Kidney capillary endothelial cell (primary cell): ENCODE measurements at regions not wholly inside any gene's neighbourhood (a gene's known extent, or its start where the extent isn't known, plus 50 kb on each side); places are given as distances from the start of the nearest gene placed in this dataset.
"Not testable (repeated sequence)": the region's sequence is repeated elsewhere in the genome, so short reads cannot be mapped to it uniquely, and the experiment has no call there.

ENCODE experiments used
- DNase-seq: peaks from one replicate; pipeline ENCODE4 v3.0.0-alpha.2; 2018; ENCODE audit warnings: low spot score

DNA sequence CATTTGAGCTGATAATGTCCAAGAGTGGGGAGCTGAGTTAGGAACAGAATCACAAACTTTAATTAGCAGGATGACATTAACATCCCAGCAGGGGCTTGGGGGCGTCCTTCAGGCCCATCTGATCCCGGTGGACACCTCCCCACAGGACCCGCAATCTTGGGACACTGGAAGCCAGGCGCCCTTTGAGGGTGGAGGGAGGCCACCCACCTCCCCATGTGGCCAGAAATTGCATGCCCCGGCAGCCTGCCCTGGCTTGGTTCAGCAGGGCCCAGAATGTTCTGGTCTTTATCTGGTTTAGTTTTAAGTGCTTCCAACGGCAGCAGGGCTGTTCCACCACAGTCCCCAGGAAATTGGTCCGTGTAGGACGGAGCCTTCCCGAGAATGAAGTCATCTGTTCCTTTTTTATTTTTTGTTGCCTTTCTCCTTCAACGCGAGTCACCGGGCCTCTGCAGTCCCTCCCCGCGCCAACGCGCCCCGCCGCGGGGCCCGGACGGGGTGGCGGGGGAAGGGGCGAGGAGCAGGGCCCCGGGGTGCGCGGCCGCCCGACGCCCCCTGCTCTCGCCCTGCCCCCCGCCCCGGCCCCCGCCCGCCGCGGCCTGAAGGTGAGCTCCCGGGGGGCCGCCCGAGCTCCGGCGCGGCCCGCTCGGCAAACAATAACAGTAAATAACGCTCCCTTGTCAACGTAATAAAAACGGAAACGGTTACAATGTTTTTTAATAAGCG lies 207.9 kb downstream of the C9orf50 start:
- peak; percentile 76 for DNase-seq

DNA sequence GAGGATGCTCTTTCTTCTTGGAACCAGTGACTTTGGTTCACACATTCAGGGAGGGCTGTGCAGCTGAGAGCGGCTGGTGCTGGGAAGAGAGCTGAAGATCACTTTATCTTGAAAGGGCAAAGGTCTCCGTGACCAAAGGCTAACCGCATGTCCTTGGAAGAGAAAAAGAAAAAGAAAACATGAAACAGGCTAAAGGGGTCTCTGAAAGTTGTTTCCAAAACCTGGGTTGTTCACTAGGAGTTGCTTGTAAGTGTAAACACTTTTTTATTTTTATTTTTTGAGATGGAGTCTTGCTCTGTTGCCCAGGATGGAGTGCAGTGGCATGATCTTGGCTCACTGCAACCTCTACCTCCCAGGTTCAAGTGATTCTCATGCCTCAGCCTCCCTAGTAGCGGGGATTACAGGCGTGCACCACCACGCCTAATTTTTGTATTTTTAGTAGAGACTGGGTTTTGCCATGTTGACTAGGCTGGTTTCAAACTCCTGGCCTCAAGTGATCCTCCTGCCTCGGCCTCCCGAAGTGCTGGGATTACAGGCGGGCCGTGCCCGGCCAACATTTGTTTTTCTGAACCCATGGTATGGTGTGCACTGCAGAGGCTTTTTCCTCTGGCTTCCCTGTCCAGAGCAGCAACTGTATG lies 208.6 kb downstream of the C9orf50 start:
- DNase-seq, result not testable (repeated sequence)

DNA sequence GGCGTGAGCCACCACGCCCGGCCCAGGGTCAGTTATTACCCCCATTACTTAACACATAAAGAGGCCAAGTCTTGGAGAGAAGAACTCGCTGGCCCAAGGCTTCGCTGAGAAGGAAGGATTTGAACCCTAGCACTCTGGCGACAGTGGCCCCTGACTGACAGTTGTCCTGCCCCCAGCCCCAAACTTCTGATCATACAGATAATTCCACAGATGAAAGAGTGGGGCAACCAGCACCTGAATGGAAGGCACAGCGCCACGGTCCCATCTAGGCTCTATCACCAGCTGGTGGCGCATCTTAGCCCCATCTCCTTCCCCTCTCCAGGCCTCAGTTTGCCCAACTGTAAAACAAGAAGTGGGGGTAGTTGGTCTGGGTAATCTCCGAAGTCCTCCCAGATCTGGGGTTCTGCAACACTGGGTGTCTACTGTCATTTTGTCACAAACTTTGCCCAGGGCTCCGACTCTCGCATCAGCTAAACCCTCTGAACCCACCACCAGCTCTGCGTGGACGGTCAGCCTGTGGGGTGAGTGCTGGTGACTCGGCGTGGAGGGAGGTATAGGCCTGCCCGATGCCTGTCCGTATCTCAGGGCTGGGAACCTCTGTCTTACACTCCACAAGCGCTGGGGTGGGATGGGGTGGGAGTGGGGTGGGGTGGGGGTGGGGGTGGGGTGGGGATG lies 209.3 kb downstream of the C9orf50 start:
- DNase-seq, result no peak

DNA sequence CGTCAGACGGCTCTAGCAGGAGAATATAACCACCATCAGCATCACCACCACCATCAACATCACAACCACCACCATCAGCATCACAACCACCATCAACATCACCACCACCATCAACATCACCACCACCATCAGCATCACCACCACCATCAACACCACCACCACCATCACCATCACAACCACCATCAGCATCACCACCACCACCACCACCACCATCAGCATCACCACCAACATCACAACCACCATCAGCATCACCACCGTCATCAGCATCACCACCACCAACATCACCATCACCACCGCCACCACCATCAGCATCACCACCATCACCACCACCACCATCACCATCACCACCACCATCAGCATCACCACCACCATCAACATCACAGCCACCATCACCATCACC lies 210.7 kb downstream of the C9orf50 start:
- no peak for DNase-seq

DNA sequence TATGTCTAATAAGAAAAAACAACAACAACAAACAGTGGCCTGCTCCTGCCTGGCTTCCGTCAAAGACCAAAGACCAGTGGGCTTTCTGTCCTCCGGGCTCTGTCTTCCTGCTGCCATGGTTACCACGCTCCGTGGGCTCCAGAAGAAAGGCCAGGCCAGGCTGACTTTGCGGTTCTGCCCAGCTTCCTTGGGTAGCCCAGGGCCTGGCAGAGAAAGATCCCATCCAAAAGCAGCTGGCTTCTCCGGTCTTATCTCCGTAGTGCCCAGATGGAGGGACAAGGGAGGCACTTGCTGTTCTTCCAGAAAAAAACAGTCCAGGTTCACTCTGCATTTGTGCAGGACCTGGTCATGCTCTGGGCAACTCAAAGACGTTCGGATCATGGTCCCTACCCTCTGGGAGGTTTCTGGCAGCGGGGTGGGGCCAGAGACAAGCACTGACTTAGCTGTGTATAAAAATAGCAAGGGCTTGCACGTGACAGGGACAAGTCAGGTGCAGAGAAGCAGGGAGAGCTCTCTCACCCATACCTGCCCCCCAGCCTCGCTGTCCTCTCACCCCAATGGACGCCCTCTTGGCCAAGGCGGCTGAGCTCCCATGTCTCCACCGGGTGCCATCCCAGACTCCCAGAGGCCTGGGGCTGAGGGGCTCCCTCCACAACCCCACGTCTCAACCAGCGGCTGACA lies 212.2 kb downstream of the C9orf50 start:
- no peak for DNase-seq

DNA sequence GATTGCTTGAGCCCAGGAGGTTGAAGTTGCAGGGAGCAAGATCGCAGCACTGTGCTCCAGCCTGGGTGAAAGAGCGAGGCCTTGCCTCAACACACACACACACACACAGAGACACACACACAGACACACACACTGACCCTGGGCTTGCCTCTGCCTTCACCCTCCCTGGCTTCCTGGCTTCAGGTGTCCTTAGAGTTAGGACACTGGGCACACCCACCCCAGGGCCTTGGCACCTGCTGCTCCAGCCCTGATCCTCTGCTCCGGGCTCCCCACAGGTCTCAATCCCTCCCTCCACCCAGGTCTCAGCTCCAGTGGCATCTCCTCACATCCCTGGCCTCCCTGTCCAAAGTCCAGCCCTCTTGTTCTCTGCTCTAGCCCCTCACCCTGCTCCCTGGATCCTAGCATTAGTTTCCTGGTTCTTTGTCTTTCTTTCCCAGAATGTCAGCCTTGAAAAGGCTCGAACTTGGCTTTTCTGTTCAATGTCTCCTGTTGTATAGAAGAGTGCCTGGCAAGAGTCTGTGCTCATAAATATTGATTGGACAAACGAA lies 212.9 kb downstream of the C9orf50 start:
- no peak for DNase-seq

DNA sequence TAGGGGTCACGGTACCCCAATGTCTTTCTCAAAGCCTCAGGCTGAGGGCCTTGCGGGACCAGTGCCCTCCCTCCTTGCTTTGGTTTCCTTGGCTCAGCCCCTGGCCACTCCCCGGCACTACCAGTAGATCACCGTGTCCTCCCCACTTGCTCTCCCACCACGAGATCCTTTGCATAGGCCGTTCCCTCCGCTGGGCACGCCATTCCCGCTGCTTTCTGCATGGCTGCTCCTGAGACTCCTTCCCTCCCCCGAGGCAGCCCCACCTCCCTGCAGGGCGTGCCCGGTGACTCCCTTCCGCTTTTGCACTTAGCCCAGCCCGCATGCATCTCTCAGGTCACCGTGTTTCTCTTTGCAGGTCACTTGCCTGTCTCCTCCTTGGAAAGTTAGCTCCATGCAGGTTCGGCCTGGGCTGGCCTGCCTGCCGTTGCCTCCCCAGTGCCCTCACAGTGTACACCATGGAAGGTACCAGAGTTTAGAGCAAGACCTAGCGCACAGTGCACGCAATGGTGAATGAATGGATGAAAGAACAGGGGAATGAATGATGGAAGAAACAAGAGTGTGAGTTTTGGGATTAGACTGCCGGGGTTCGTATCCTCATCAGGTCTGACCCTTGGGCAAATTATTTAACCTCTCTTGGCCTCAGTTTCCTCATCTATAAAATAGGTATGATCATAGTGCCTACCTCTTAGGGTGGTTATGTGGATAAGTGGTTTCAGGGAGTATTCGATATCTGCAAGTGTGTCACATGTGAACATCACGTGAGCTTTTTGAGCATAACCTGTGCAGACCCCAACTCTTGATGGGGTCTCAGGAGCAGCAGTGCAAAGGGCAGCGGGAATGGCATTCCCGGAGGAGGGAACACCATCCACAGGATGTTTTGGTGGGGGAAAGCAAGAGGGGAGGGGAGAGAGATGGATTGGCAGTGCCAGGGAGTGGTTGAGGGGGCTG lies 214.3 kb downstream of the C9orf50 start:
- no peak for DNase-seq

DNA sequence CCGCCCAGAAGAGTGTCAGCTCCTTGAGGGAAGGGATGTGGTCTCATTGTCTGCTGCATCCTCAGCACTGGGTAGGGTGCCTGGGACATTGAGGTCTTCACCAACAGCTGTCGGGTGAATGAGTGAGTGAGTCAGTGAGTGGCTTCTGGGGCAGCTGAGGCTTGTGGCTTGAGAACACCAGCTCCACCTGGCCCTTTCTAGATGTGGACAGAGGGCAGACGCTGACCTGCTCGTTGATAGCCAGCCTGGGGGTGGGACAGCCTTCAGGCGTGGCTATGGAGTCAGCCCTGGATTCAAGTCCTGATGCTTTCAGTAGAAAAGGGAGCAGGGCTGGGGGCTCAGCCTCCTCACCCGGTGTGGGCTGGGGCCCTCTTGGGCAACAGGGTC lies 215.1 kb downstream of the C9orf50 start:
- DNase-seq, result no peak

DNA sequence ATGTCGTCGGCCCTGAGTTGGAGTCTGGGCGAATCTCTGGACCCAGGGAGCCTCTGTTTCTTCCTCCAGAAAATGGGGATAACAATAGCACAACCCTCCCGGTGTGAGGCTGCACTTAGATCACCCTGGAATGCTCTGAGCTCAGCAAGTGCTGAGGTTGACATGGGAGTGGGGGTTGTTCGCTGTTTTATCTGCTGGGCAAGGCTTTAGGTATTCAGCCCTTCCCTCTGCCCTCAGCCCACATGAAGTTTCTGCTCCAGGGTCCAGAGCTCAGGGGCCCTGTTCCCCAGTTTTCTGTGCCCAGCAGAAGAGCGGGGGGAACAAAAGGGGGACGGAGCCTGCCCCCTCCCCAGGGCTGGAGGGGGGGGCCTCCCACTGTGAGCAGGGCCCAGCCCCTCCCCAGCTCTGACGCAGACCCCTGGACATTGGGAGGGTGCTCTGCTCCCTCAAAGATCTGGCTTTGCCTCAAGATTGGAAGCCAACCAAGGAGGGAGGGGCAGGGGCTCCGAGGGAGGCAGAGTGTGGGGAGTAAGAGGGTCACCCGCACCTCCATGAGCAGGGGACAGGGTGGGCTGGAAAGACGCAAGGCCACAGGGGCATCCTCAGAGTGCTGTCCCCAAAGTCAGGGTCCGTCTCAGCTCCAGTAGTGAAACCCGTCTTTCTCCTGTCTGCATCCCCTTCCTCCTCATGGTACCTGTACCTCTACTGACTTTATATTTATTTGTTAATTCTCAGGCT lies 215.6 kb downstream of the C9orf50 start:
- DNase-seq, result no peak

DNA sequence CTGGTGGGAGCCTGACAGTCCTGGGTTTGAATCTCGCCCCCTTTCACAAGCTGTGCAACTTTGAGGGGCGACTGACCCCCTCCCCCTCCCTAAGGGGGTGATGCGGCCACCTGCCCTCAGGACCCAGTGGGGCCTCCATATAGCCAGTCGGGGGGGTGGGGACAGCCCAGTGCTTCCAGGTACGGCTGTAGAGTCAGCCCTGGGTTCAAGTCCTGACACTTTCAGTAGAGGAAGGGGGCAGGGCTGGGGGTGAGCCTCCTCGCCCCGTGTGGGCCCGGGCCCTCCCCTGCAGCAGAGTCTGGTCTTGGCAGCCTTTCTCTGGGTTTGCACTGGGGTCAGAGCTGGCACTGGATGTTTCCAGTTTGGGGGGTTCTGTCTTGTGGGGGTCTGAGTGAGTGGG lies 216.3 kb downstream of the C9orf50 start:
- no peak for DNase-seq

DNA sequence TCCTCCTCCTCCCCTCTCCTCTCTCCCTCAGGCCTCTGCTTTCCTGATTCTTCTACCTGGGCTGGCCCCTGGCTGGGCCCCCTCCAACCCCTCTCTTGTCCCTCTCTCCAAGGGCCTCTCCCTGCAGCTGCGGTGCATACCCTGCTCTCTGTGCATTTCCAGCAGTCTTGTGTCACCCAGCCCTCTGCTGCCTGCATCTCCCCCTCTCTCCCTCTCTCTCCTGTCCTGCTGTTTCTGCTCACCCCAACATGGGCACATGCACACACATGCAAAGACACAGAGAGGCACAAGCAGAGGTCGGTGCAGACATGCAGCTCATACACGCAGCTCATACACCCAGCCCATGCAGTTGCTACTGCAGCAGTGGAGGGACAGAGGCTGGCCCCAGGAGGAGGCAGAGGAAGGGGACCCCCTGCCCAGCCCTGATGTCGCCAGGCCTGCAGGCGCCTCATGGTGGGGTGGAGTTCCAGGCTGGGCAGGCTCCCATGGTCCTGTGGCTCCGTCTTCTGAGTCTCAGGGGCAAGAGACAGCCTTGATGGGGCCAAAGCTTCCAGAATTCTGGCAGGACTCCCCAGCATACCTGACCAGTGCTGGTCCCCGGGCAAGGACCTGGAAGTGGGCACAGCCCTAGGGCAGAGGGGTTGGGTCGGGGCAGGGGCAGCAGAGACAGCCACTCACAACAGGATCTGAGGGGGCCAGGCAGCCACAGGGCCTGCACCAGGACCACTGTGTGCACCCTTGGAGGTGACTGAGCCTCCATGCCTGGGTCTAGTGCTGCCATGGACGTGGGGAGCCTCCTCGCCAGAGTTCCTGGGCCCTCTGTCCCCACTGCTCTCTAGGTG lies 216.9 kb downstream of the C9orf50 start:
- no peak for DNase-seq

DNA sequence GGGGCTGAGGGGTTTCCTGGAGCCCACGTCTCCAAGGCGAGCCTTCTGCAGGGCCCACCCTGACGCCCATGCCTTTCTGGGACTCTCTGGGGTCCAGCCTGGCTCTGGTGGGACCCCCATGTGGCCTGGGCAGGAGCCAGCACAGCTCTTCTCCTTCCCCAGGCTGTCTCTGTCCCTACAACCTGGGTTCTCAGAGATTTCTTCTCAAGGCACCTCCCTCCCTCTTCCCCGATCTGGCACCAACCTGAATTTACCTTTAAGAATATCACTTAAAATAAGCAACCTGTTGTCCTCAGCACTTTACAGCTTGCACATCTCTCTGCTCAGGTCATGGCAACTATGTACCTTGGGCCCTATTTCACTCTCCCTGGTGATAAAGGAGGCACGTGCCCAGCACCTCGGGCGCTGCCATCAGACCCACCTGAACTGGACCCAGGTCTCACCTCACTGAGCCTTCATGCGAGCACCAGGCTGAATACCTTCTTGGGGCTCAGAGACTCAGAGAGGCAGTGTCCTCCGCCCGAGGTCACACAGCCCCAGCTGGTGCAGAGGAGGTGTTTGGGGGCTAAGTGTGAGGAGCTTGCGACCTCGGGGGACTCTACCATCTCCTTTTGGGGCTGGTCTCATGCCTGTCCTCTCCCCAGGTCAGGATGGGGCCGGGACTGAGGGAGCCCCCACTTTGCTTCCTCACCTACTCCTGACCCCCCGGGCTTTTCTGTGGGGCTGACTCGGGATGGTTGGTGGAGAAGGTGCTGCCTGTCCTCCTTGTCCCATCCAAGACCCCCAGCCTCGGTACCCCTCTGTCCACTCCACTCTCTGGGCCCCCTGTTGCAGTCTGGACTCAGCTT lies 217.7 kb downstream of the C9orf50 start:
- no peak for DNase-seq

DNA sequence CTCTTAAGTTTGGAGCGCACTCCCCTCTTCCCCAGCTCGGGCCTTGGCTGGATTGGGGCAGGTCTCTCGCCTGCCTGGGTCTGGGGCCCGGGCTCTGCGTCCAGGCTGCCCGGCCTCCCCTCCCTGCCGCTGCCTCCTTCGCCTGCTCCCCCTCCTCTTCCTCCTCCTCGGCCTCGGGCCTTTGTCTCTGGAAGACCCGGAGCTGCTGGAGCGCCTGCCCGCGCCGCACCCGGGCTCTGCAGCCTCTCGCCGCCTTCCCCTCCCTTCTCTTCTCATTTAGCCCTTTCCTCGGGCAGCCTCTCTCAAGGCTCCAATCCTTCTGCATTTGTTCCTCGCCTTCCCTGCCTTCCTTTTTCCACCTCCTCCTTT lies 218.5 kb downstream of the C9orf50 start:
- DNase-seq, result no peak

DNA sequence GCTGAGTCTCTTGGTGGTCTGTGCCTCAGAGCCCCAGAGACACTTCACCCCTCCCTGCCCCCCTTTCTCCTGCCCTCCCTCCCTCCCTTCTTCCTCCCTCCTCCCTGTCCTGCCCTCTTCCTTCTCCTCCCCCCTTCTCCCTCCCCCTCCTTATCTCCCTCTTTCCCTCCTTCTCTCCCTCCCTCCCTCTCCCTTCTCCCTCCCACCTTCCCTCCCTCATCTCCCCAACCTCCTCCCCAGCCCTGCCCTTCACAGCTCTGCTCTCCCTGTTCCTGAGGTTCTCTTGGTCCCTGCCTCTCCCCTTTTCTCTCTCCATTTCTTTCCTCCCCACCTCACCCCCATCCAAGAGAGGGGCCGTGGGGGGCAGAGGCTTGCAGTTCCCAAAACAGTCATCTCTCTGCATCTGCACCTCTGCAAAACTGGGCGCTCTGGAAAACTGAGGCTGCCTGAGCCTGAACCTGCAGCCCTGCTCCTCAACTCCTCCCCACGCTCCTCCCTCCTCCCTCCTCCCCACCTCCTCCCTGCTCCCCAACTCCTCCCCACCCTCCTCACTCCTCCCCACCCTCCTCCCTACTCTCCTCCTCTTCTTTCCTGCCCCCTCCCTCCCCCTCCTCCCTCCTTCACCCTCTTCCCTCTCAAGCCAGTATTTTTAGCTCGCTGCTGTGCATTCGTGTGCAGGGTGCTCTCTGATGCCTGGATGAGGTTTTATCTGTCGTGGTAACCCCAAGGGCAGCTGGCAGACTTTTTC lies 219.1 kb downstream of the C9orf50 start:
- DNase-seq, result no peak

DNA sequence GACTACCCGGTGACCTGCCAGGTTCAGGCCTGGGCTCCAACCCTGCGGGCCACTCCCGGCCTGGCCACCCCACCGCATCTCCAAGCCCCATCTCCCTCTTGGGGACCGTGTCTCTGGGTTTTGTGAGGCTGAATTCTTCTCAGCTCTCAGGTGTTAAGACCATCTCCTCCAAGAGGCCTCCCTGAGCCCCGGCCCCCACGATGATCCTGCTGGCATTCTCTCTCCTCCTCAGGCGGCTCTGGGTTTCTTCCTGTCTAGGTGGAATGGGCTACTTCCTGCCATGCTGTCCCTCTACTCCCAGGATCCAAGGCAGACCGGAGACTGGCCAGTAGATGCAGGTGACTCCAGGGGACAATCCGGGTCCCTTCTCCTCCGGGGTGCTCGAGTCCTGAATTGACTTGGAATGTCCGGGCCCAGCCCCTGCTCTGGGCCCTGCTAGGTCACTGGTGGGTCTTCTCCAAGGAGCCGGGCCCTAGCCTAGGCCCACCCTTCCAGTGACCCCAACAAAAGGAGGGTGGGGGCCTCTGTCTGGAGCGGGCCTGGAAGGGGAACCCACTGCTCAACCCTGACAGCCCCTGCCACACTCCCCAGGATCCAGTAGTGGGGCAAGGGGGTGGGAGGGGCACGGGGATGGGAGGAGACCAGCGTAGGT lies 219.8 kb downstream of the C9orf50 start:
- no peak for DNase-seq

DNA sequence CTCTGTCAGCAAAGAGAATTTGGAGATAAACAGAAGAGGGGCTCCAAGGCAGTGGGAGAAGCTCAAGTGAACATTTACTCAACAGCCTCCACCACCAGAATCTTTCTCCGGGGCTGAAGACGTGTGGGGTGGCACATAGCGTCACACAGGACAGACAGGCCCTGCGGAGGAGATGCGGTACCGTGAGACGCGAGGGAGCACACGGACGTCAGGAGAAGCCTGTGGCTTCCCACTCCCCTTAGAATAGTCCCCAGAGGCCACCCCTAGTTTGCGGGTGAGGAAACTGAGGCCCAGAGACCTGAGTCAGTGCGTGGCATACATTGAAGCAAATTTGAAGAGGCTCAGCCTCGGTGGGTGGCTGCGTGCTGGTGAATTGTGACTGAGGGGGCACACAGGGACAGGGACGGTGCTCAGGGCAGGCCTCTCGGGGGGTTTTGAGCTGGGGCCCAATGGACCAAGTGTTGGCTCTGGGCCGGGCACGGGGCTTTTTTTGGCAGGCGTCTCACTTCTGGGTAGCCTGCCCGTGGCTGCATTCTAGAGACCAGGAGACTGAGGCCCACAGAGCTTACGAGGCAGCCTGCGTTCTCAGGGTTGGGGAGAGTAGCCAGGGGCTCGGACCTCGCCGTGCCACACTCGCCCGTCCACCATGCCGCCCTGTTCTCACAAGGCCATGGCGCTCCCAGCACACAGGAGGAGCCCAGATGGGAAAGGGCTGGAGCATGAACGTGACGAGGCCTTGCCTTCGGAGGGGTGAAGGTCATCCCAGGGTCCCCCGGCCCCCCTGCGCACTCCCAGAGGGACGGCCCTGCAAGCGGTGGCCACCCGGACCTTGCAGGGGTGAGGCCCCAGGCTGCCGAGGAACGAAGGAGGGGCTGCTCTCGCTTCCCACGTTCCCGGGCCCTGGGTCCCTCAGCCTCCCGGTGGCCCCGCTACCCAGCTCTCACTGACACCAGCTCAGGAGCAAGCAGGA lies 220.6 kb downstream of the C9orf50 start:
- DNase-seq, result no peak

DNA sequence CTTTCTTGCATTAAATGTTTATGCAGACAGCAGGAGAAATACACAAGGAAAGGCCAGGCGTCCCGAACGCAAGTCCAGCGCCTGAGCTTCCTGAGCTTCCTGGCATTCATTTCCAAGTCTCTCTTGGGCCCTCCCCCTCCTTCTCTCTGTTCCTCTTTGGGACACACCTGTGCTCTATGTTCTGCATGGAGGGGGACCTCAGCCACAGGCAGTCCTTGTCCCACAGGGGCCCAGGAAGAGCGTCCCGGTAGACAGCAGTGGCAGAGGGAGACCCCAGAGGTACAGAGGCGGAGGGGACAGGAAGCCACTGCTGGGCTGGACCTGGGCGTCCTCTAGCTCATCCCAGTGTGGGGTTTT lies 221.3 kb downstream of the C9orf50 start:
- DNase-seq, result no peak
